HG03442 (cell line): ENCODE measurements at regions not wholly inside any gene's neighbourhood (a gene's known extent, or its start where the extent isn't known, plus 50 kb on each side); places are given as distances from the start of the nearest gene placed in this dataset.

ENCODE experiments used
- ATAC-seq: cut with Tn5 transposase; IDR thresholded peaks from one replicate; pipeline ENCODE4 v1.9.1; 2021; ENCODE audit warnings: mild to moderate bottlenecking, moderate library complexity; ENCODE audit not compliant: unreplicated experiment

GRCh38 chr5:53825016-53825415 is 264.6 kb downstream of the NDUFS4 start:
- ATAC-seq: no peak

- no peak for ATAC-seq
Measured at GRCh38 chr5:53825926-53826325, 265.5 kb downstream of the NDUFS4 start.

GRCh38 chr5:53826504-53826903 is 266.1 kb downstream of the NDUFS4 start:
- no peak for ATAC-seq

GRCh38 chr5:53827211-53827651 is 266.8 kb downstream of the NDUFS4 start:
- no peak for ATAC-seq

- ATAC-seq: no peak
Measured at GRCh38 chr5:53831496-53831895, 271.1 kb downstream of the NDUFS4 start.
